ENCODE measurements at regions not wholly inside any gene's neighbourhood (a gene's known extent, or its start where the extent isn't known, plus 50 kb on each side); places are given as distances from the start of the nearest gene placed in this dataset.

DNA sequence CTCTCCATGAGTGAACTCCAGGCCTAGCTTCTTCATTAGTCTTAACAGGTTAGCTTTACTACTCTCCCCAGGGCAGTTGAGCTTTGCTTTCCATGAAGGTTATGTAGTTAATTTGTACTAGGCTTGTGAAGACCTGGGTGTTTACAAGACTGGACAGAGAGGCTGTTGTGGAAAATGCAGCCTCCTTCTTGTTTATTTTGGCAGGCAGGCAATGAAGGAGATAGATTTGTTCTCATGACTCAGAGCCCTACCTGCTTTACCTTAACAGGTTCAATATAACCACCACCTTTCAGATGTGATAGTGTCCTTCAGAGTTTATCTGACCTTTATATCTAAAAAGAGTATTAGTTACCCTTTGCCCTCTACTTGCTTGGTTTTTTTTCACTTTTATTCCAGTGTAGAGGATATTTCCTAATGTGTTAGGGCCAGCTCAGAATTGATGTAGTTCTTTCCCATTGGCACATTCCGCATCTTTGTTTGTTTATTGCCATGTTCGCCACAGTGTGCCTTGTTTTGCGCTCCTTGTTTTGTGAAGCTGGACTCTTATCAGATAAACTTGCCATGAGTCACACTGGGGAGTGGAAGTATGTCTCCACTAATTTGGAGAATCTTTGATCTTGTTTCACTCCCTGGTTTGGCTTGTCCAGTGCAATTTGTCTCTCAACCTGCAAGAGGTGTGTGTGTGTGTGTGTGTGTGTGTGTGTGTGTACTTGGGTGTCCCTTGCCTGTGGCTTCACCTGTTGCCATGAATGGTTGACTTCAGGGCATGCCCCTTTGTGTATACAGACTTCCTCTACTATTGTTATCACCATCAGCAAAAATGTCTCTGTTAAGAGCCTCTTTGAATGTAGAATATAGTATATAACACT lies 87.4 kb upstream of the MACF1 start:
- H3K4me3 ChIP-seq (ENCODE audit: low read depth, low read length): no peak overlapping the region
- TF ChIP-seq, protein P1, sequence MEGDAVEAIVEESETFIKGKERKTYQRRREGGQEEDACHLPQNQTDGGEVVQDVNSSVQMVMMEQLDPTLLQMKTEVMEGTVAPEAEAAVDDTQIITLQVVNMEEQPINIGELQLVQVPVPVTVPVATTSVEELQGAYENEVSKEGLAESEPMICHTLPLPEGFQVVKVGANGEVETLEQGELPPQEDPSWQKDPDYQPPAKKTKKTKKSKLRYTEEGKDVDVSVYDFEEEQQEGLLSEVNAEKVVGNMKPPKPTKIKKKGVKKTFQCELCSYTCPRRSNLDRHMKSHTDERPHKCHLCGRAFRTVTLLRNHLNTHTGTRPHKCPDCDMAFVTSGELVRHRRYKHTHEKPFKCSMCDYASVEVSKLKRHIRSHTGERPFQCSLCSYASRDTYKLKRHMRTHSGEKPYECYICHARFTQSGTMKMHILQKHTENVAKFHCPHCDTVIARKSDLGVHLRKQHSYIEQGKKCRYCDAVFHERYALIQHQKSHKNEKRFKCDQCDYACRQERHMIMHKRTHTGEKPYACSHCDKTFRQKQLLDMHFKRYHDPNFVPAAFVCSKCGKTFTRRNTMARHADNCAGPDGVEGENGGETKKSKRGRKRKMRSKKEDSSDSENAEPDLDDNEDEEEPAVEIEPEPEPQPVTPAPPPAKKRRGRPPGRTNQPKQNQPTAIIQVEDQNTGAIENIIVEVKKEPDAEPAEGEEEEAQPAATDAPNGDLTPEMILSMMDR (IDR thresholded peaks at IDR 0.05; ENCODE audit: borderline replicate concordance, insufficient read depth, low read depth, low read length): no peak

DNA sequence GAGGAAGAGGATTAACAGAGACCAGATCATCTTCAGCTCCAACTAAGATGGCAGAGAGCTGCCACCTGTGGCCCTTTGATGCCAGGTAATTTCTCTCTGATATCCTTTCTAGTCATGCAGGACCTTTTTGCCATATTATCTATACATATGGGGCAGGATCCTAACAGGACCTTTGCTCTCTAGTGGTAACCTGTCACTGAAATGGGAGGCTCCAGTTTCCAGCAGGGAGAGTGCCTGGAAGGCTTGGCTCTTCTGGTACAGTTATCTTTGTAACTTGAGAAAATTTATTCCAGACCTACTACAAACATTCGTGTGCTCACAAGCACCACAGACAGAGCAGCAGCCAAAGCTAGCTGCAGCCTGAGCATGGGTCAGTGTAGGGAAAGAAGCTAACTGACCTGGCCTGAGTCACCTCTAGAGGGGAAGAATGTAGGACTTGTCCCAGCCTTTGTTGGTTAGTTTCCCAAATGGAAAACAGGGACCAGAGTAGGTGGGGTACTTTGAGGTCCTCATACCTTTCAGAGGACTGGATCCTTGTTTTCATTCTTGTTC lies 86.5 kb upstream of the MACF1 start:
- H3K4me3 ChIP-seq (ENCODE audit: low read depth, low read length): no peak overlapping the region
- TF ChIP-seq, protein P1 (IDR thresholded peaks at IDR 0.05; ENCODE audit: borderline replicate concordance, insufficient read depth, low read depth, low read length): no peak

DNA sequence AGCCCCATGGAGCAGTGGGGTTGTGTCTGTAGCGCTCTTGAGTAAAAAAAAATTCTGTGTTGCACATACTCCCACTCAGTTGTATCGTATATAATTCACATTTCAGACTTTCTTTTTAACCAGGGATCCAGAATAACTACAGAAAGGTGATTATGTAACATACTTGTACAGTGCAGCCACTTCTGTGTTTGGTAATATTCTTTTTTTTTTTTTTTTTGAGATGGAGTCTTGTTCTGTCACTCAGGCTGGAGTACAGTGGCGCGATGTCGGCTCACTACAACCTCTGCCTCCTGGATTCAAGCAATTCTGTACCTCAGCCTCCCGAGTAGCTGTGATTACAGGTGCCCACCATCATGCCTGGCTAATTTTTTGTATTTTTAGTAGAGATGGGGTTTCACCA lies 82.4 kb upstream of the MACF1 start:
- no peak overlapping the region for H3K4me3 ChIP-seq (ENCODE audit: low read depth, low read length)
- TF ChIP-seq, protein P1 (IDR thresholded peaks at IDR 0.05; ENCODE audit: borderline replicate concordance, insufficient read depth, low read depth, low read length): no peak

DNA sequence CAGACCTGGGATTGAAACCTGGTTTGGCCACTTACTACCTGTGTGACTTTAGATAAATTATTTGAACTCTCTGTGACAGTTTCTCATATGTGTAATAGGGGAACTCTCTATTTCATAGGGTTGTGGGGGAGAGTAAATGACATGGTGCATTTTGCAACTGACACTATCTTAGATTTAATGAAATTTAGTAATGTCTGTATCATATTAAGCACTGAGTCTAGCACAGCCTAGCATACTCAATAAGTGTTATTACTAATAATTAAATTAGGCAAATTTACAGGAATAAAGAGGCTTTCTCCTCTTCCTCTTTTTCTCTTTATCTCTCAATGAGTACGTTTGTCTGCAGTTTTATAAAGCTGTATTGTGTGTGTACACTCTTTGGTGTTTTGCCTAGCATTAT lies 80.2 kb upstream of the MACF1 start:
- TF ChIP-seq, protein P1 (IDR thresholded peaks at IDR 0.05; ENCODE audit: borderline replicate concordance, insufficient read depth, low read depth, low read length): no peak
- no peak overlapping the region for H3K4me3 ChIP-seq (ENCODE audit: low read depth, low read length)

DNA sequence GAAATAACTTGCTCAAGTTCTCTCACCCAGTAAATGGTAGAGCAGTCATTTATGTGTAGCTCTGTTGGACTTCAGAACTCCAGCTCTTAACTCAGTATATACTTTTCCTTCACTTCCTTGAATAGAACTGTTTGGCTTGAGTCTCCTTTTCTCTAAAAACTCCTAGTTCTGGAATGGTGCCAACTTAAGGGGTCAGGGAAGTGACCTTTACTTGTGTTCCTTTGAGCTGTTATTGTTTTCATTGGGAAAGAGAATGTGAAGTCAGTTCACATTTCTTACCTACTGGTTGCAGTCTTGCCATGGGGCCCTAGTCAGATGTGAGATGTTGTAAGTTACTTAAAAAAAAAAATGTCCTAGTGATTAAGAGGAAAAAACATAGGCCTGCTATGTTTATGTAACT lies 77.0 kb upstream of the MACF1 start:
- TF ChIP-seq, protein P1 (IDR thresholded peaks at IDR 0.05; ENCODE audit: borderline replicate concordance, insufficient read depth, low read depth, low read length): no peak
- no peak overlapping the region for H3K4me3 ChIP-seq (ENCODE audit: low read depth, low read length)

DNA sequence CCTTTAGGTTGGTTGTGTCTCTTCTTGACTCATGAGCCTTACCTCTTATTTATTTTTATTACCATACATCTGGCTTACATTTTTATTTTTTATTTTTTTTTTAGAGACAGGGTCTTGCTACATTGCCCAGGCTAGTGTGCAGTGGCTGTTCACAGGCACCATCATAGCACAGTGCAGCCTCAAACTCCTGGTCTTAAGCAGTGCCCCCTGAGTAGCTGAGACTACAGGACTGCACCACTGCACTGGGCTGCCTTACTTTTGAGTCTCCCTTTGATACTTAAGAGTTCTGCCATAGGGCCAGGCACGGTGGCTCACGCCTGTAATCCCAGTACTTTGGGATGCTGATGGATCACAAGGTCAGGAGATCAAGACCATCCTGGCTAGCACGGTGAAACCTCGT lies 76.4 kb upstream of the MACF1 start:
- TF ChIP-seq, protein P1 (IDR thresholded peaks at IDR 0.05; ENCODE audit: borderline replicate concordance, insufficient read depth, low read depth, low read length): no peak
- no peak overlapping the region for H3K4me3 ChIP-seq (ENCODE audit: low read depth, low read length)

DNA sequence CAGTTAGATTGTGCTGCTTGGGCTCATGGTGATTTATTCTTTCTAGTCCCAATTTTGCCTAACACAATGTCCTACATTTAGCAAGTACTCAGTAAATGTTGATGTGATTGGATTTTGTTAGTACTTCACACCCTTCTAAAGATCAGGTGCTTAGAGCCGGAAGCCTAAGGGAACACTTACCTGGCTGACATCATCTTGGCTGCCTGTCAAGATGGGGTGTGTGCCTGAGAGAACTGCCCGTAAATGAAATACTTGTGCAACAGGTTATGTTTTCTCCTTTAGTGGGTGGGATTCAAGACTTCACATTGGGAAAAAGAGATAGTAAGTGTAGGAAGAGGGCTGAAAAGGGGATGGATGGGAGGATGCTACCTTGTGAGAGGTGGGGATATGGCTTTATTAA lies 75.5 kb upstream of the MACF1 start:
- TF ChIP-seq, protein P1 (IDR thresholded peaks at IDR 0.05; ENCODE audit: borderline replicate concordance, insufficient read depth, low read depth, low read length): no peak
- H3K4me3 ChIP-seq (ENCODE audit: low read depth, low read length): no peak overlapping the region

Data from GM12875 (cell line).